ENCODE measurements at regions not wholly inside any gene's neighbourhood (a gene's known extent, or its start where the extent isn't known, plus 50 kb on each side); places are given as distances from the start of the nearest gene placed in this dataset.

DNA sequence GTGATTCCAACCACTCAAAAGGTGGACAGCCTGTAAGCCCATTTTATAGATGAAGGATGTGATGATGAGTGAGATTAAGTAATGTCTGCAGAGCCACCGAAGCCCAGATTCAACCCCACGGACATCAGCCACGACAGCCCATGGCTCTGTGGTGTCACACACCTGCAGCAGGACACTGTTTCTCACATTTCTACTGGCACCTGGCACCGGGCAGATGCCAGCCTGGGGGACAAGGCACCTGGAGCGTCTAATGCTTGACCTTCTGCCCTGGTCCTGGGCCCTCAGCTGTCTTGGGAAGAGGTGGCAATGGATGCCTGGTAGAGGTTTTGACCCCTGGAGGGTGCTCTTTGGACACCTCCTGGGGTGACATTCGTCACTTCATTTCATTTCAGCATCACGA is 176.3 kb downstream of the ANAPC1 start:
- no peak for TF ChIP-seq EZH2 (IDR thresholded peaks at IDR 0.05; ENCODE audit: borderline replicate concordance, low read depth, low read length, severe bottlenecking)
- TF ChIP-seq CTCF (IDR thresholded peaks at IDR 0.05; ENCODE audit: borderline replicate concordance, extremely low read depth, low read length, poor library complexity, severe bottlenecking) = no peak
